Hematopoietic multipotent progenitor cell treated with erythropoietin and hydrocortisone succinate and interleukin-3 and kit ligand, for 4 days (in vitro differentiated cells): ENCODE measurements at regions not wholly inside any gene's neighbourhood (a gene's known extent, or its start where the extent isn't known, plus 50 kb on each side); places are given as distances from the start of the nearest gene placed in this dataset.
A peak's percentile ranks its signal among the peaks of the same experiment; 100 is the strongest.
"Not testable (repeated sequence)": the region's sequence is repeated elsewhere in the genome, so short reads cannot be mapped to it uniquely, and the experiment has no call there.

Experiments used
- DNase-seq: peaks from one replicate; pipeline ENCODE4 v3.0.0-alpha.2; 2015

DNA sequence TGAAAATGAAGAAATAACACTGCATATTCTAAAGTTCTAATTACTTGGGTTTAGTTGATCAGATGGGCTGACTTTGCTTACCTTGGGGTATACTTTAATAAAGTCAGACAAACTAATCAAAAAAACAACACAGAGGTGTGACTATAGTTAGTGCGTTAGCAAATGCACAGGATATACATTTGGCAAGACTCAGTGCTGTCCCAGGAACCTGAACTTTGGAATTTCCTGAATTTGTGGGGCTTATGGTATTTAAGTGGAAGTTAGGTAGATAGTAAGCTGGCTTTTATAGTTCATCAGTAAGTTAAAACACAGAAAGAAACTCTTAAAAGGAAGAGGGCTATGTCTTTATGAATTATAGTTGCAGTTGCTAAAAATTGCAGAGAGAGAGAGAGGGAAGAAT is 302.6 kb upstream of the DDI1 start:
- DNase-seq: no peak

DNA sequence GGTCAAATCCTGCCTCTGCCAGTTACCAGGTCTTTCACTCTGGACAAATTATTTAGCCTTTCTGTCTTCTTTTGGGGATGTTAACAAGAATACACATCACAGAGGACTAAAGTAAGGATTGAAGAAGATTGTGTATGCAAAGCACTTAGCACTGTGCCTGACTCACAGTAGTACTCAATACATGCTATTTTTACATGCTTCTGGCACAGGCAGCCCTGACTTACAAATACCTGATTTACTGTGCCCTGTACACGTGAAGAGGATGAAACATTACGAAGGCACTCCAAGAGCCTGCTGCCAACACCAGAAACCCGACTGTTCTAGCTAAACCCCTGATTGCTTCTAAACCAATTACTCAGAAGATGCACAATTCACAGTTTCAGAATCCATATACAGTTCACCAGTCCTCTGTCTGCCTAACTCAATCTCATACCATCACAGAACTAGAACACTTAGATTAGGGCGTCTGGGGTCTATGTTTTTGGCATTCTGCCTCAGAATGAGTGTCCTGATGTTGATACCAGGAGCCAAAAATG is 300.9 kb upstream of the DDI1 start:
- DNase-seq: no peak

DNA sequence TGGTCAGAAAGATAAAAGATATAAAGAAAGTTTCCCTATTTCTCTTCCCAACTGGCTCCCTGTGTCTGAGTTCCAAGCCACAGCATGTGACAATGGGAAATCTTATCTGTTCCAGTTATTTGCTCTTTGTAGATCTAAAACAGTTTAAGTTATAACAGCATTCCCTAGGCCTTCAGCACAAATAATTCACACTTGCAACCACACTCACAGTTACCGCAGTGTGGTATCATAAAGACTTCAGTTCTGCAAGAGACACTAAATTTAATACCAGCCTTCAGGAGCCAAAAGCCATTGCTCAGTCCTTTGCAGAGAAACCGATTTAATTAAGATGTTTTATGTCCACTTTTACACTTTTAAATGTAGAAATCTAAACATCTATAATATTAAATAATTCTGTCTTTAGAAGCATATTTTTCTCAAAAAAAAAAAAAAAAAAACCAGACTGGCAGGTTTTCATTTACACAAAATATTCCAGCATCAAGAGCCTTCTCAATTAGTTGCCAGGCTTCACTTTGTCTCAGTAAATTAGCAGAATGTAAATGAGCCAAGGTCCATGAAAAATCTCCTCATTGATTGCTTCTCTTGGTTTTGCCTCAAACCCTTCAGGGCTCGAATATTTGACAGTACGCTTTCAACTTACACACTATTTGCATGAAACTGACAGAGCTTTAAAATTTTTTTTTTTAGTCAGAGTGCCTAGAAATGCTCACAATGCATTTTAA is 300.0 kb upstream of the DDI1 start:
- DNase-seq: no peak

DNA sequence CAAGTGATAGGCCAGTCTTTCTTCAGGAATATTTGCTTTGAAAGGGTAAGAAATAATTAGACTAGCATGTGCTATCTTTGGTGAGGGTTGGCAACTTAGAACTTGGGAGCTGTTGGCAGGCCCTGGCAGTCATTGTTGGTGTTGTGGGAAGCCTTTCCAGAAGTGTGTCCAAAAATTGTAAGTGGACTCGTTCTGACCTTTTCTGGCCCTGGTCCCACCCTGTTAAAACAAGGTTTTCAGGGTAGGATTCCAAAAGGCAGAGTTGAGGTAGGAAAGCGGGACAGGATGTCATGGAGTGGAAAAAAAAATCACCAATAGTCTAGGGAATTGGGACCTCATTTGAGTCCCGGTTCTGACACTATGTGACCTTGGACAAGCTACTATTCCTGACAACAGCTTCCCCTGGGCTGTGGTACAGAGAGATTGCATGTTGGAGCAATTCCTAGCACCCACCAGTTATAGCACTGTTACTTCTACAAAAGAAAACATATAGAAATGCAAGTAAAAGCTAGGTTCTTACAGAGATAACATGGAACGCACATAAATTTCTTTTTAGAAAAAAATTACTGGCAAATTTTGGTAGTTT is 299.3 kb upstream of the DDI1 start:
- no peak for DNase-seq

DNA sequence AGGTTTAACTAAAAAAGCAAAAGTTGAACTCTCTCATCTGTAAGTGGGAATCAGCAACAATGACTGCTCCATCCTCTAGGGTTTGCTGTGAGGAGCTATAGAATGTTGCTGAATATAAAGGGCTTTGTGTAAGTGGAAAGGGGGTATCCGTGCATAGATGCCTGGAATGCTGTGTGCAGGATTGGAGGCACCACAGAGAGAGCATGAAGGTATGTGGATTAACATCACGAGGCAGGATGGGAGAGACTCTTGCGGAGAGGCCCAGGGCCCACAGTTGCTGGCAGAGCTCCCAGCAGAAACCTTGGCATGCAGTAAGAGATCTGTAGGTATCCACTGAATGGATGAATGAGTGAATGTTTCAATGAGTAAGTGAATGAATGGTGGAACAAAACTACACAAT is 298.7 kb upstream of the DDI1 start:
- no peak for DNase-seq

DNA sequence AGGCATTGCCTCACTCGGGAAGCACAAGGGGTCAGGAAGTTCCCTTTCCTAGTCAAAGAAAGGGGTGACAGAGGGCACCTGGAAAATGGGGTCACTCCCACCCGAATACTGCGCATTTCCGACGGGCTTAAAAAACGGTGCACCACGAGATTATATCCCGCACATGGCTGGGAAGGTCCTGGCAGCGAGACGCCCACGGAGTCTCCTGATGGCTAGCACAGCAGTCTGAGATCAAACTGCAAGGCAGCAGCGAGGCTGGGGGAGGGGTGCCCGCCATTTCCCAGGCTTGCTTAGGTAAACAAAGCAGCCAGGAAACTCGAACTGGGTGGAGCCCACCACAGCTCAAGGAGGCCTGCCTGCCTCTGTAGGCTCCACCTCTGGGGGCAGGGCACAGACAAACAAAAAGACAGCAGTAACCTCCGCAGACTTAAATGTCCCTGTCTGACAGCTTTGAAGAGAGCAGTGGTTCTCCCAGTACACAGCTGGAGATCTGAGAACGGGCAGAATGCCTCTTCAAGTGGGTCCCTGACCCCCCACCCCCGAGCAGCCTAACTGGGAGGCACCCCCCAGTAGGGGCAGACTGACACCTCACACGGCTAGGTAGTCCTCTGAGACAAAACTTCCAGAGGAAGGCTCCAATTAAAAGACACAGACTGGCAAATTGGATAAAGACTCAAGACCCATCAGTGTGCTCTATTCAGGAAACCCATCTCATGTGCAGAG is 297.2 kb upstream of the DDI1 start:
- DNase-seq: not testable (repeated sequence)

DNA sequence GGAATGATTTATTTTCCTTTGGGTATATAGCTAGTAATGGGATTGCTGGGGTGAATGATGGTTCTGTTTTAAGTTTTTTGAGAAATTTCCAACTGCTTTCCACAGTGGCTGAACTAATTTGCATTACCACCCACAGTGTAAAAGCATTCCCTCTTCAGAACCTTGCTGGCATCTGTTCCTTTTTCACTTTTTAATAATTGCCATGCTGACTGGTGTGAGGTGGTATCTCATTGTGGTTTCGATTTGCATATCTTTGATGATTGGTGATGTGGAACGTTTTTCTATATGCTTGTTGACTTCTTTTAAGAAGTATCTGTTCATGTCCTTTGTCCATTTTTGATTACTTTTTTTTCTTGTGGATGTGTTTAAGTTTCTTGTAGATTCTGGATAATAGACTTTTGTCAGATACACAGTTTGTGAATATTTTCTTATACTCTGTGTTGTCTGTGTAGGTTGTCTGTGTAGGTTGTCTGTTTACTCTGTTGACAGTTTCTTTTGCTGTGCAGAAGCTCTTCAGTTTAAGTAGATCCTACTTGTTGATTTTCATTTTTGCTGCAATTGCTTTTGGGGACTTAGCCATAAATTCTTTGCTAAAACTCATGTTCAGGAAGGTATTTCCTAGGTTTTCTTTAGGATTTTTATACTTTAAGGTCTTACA is 291.8 kb upstream of the DDI1 start:
- no peak for DNase-seq

DNA sequence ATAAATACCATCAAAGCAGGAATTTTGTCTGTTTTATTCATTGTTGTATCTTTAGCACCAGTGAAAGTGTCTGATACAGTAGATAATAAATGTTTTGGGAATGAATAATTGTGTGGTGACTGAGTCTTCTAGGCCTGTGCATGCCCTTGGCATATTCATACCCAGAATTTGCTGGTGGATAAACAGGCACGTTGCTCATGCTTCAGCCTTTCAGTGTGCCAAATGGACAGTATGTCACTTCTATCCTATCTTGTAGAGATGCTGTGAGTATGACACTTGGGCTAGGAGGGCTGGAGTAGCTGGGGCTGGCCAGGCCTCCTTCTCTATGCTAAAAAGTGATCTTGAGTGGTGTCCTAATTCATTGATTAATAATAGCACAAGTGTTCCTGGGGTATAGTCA is 287.3 kb upstream of the DDI1 start:
- no peak for DNase-seq

DNA sequence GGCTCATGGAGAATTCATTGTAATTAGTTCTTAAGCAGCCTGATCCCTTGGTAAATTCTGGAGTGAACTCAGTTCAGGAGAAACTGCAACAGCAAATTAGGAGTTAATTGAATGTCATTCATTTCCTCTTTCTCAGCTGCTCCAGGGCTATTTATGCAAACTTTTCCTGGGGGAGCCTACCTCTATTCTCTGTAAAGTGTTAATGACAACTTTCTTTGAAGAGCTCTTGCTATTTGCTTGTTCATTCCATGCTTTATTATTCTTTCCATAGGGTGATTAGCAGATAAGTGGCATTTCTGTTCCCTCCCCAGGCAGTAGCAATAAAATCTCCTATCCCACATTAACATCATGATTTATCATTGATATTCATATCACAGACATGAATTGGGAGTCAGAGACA is 267.6 kb upstream of the DDI1 start:
- no peak for DNase-seq

DNA sequence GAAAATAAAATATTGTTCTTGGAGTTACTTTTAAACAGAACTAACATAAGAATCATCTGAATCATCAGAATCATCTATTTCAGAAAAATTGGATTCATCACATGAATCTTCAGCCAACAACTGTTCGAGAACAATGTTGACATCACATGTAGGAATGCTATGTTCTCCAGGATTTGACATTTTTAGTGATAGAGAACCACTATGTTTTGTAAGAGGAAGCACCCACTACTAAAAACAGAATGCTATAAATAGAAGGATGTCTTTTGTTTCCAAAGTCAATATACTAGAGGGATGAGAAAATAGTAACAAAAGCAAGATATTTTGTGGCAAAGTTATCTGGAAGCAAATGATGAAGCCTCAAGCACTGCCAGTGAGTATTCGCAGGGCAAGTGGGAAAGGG is 263.4 kb upstream of the DDI1 start:
- DNase-seq: no peak

DNA sequence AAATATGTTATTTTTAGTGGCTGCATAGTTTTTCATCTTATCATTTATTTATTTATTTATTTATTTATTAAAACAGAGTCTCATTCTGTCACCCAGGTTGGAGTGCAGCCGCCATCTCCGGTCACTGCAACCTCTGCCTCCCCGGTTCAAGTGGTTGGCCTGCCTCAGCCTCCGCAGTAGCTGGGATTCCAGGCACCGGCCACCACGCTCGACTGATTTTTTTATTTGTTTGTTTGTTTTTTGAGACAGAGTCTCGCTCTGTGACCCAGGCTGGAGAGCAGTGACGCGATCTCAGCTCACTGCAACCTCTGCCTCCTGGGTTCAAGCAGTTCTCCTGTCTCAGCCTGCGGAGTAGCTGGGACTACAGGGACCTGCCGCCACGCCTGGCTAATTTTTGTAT is 262.9 kb upstream of the DDI1 start:
- DNase-seq: no peak

DNA sequence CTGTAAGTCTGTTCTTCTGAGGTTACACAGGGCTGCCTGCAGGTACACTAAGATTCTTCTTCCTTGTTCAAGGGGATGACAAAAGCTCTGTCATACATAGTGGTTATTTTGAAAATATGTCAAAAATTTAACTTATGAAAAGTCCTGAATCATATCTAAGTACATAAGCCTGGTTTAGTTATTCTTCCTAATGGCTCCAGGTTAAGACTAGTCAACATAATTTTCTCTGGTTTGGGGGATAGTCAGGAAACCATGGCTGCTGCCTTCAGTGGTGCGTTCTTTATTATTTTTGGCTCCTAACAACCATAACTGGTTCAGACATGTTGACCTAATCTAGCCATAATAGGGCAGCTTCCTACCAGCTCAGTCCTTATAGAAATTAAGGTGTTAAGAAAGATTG is 257.4 kb upstream of the DDI1 start:
- no peak for DNase-seq

DNA sequence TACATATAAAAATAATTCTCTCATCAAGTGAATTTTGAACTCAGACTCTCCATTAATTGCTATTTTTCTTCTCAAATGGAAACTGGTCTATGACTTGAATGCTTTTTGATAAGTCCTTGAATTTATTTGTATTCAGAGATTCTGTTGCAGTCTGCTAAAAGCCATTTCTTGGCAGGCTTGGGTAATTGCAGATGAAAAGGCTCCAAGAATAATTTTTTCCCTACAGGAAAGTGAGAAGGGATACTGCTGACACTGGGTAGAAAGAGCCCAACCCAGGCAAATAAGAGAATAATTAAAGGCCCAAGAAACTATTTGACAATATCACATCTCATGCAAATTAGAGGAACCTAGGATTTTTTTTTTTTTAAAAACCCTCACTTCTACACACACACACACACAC is 246.5 kb upstream of the DDI1 start:
- DNase-seq: no peak

DNA sequence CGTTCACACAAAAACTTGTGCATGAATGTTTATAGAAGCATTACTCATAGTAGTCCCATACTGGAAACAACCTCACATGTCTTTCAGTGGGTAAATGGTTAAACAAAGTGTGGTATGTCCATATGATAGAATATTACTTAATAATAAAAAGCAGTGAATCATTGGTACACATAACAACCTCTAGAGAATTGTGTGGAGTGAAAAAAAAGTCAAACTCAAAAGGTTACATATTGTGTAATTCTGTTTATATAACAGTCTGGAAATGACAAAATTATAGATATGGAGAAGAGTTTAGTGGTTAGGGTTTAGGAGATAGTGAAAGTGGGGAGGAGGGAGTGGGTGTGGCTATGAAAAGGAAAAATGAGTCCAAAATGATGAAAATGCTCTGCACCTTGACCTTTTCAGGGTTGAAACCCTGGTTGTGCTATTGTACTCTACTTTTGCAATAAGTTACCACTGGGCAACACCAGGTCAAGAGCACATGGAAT is 243.4 kb upstream of the DDI1 start:
- no peak for DNase-seq

DNA sequence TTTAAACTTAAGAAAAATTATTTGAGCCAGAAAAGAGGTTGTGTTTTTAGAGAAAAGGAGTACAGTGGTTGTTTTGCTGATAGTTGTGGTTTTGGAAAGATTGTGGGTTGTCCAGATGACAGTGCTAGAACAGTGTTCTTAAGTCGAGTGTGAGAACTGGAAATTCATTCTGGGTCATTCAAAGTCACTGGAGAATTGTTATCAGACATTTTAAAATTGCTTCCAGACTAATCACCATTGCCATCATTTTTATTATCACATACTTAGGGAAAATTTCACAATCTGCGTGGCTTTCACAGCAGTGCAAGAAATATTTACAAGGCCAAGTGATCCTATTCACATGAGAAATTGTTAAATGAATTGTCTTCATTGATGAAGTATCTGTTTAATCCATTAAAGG is 242.2 kb upstream of the DDI1 start:
- DNase-seq: peak; percentile 1

DNA sequence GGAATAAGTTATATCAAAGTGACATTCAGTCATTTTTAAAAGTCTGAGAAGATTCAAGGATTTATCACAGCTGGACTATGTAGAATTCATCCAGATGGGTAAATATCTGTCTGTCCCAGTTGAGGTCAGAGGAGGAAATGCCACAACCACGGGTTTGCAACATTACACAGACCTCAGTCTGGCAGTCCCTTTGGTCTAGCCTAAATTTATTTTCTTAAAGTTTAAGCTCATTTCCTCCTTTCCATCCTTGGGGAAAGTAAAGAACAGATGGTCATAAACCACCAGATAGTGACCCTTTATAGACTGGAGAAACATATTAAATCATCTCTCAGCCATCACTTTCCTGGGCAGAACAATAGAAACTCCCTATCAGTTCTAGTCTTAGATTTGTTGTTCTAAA is 238.4 kb upstream of the DDI1 start:
- DNase-seq: peak; percentile 48

DNA sequence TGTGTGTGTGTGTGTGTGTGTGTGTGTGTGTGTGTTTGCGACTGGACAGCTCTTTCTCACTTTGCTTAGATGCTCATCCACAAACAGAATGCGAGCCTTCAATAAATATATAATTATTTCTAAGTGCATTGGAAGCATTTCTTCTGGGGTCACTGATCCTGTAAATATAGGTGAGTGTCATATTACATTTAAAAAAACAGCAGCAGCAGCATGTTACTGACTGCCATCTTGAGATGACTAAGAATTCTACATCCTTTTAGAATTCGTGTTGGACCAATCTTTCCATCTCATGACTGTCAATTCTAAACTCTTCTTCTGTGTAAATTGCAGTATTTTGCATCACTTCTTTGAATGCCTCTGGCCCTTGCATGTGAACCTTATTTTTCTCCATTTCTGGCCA is 238.0 kb upstream of the DDI1 start:
- DNase-seq: no peak

DNA sequence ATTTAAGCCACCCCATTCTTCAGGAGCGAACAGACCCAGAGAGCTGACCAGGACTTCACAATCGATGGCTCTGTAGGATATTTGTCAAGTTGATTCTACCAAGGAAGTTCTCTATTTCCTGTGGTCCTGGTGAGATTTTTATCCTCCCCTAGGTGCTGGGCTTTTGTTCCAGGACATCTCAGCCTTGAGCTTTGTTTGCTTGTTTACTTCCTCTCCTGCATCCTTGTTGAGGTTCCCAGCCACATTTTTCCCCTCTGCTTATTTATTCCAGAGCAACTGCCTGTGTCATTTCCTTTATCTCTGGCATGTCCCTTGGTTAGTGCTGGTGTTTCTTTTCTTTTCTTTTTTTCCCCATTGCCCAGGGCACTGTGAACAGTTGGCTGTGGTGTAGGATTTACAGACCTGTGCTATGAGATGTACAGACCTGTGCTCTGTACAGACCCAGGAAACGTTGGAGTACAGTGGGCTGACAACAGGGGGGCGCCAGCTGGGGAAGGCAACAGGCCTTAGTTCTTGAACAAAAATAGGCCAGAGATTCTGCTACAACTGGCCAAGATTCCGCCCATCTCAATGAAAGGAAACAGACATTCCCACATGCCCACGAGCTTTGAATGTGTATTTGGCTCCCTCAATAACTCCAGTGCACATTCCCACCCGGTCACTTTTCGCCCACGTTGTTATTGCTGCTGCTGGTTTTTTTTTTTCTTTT is 235.9 kb upstream of the DDI1 start:
- no peak for DNase-seq

DNA sequence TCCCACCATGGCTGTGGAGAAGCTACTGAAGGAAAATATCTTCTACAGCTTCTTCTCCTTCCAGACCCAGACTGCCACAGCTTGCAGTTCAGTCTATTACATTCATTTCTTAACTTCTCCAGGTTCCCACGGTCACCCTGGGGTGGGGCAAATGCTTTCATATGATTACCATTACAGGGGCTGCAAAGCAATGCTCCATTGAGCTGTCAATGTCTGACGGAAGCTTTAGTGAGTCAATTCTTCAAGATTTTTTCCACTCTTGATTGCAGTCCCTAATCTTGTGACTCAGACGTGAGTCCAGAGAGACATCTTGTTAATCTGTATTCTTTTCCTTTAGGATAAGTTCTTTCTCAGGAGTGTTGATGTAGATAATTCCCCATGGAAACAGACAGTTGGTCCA is 233.4 kb upstream of the DDI1 start:
- no peak for DNase-seq

DNA sequence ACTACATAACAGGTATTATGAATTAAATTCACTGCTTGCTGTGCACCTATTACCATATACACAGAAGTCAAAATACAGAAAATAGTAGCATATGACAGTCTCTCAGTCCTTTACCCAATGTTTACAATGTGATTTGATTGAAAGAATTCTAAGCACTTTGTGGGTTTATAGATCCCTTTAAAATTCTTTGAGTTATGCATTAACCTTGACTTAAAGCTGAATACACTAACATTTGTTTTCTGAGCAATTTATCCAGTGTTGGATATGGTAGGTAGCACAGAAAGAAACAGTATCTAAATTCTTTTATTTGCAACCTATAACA is 230.8 kb upstream of the DDI1 start:
- no peak for DNase-seq

DNA sequence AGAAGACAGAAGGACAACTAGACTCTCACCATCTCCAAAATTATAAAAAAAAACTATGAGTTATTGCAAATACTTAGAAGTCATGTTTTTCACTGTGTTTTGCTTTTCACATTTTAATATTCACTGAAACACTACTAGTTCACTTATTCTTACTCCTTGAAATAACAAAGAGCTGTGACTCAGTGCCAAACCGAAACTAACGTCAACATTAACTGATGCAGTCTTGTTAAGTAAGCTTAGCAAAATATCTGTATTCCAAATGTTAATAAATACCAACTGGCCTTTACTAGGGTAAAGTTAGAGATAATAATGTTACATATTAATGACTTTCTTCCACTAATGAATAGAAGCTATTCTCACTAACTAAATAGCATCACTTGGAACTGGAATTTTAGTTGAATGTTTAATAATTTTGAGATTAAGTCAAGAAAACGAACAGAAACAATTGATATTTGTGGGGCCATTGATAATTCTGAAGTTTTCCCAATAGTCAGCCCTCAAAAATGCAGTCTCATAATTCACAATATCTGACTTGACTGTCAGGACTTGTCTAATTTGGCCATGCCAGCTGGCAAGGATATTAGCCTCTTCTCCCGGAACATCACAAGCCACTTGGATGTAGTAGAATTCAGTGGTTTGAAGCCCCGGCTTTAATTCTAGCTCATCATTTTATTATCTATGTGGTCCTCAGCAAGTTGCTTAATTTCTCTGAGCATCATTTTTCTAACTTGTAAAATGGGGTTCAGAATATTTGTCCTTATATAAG is 230.1 kb upstream of the DDI1 start:
- no peak for DNase-seq

DNA sequence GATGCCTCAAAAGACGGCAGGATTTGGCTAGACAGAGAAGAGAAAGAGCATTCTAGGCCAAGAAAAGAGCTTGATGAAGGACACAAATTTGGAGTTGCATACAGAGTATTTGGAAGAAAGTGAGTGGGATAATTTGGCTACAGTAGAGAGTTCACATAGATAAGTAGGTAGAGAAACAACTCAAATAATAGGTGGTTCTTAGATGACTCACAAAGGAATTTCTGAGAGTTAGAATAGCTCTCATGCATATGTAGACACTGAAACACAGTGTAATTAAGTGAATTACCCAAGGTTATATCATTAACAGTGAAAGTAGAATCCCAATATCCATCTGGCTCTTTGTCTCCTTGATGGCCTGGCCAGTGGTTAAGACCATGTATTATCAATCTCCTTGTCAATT is 228.6 kb upstream of the DDI1 start:
- no peak for DNase-seq
